HG02678 (cell line): ENCODE measurements at regions not wholly inside any gene's neighbourhood (a gene's known extent, or its start where the extent isn't known, plus 50 kb on each side); places are given as distances from the start of the nearest gene placed in this dataset.
"Not testable (repeated sequence)": the region's sequence is repeated elsewhere in the genome, so short reads cannot be mapped to it uniquely, and the experiment has no call there.

ENCODE experiments used
- ATAC-seq: cut with Tn5 transposase; IDR thresholded peaks from one replicate; pipeline ENCODE4 v1.9.1; 2021; ENCODE audit warnings: mild to moderate bottlenecking, moderate library complexity; ENCODE audit not compliant: unreplicated experiment

- ATAC-seq: no peak
Measured at GRCh38 chr5:57776035-57776434, 293.4 kb upstream of the ACTBL2 start.

- ATAC-seq: no peak
Measured at GRCh38 chr5:57774439-57774838, 291.8 kb upstream of the ACTBL2 start.

- no peak for ATAC-seq
Measured at GRCh38 chr5:57772512-57772911, 289.9 kb upstream of the ACTBL2 start.

- no peak for ATAC-seq
Measured at GRCh38 chr5:57770039-57770438, 287.4 kb upstream of the ACTBL2 start.

- no peak for ATAC-seq
Measured at GRCh38 chr5:57768745-57769144, 286.1 kb upstream of the ACTBL2 start.

- ATAC-seq: no peak
Measured at GRCh38 chr5:57764479-57765089, 282.0 kb upstream of the ACTBL2 start.

GRCh38 chr5:57761513-57761912 lies 278.9 kb upstream of the ACTBL2 start:
- no peak for ATAC-seq

- no peak for ATAC-seq
Measured at GRCh38 chr5:57754616-57755015, 272.0 kb upstream of the ACTBL2 start.

- no peak for ATAC-seq
Measured at GRCh38 chr5:57753446-57753845, 270.8 kb upstream of the ACTBL2 start.

GRCh38 chr5:57751710-57752109 lies 269.1 kb upstream of the ACTBL2 start:
- no peak for ATAC-seq

- ATAC-seq: no peak
Measured at GRCh38 chr5:57750891-57751290, 268.3 kb upstream of the ACTBL2 start.

GRCh38 chr5:57750282-57750681 lies 267.7 kb upstream of the ACTBL2 start:
- no peak for ATAC-seq

- ATAC-seq: no peak
Measured at GRCh38 chr5:57749396-57749795, 266.8 kb upstream of the ACTBL2 start.

GRCh38 chr5:57745700-57746651 lies 263.4 kb upstream of the ACTBL2 start:
- no peak for ATAC-seq

GRCh38 chr5:57745029-57745428 lies 262.4 kb upstream of the ACTBL2 start:
- ATAC-seq: no peak

GRCh38 chr5:57741336-57741735 lies 258.7 kb upstream of the ACTBL2 start:
- ATAC-seq: no peak

- ATAC-seq: no peak
Measured at GRCh38 chr5:57738787-57739186, 256.2 kb upstream of the ACTBL2 start.

- no peak for ATAC-seq
Measured at GRCh38 chr5:57738301-57738700, 255.7 kb upstream of the ACTBL2 start.

- ATAC-seq: no peak
Measured at GRCh38 chr5:57736716-57737115, 254.1 kb upstream of the ACTBL2 start.

GRCh38 chr5:57735279-57736153 lies 252.9 kb upstream of the ACTBL2 start:
- ATAC-seq: not testable (repeated sequence)

GRCh38 chr5:57734296-57734695 lies 251.7 kb upstream of the ACTBL2 start:
- no peak for ATAC-seq
